HCT116 (cell line): ENCODE measurements at regions not wholly inside any gene's neighbourhood (a gene's known extent, or its start where the extent isn't known, plus 50 kb on each side); places are given as distances from the start of the nearest gene placed in this dataset.

Experiments
- ATAC-seq: fragments of 200-7000 bp; cut with Tn5 transposase; 2 replicates; pipeline ENCODE4 v1.9.1; 2020; ENCODE audit warnings: mild to moderate bottlenecking, moderate library complexity
- BruUV-seq: library from RNA; stranded (reverse); fragments of 400-500 nt; replicated peaks from 2 replicates; lab custom pipeline; 2021; lab: Mats Ljungman, UMichigan
- CTCF ChIA-PET: fragments of 300-600 bp; sonication (Branson Sonifier 250); formaldehyde crosslinking; loops from one replicate; lab custom pipeline; 2021; ENCODE audit warnings: antibody characterized with exemption; lab: Charles Lee
- POLR2A ChIA-PET: fragments of 300-600, 350-600 bp; sonication (Branson Sonifier 250); formaldehyde crosslinking; loops from one replicate; lab custom pipeline; 2021; ENCODE audit warnings: antibody characterized with exemption; lab: Charles Lee
- RAD21 ChIA-PET, 2 experiments: fragments of 300-600 bp; sonication (Branson Sonifier 250); formaldehyde crosslinking; loops; one replicate each; lab custom pipeline; 2023; ENCODE audit warnings: low total read pairs in 2 of 2; ENCODE audit not compliant: uncharacterized antibody in 2 of 2, unreplicated experiment in 2 of 2, low non-redundant PET in 1 of 2; lab: Charles Lee
- DNase-seq: peaks from one replicate; pipeline ENCODE4 v3.0.0-alpha.2; 2010; ENCODE audit warnings: low read depth, low spot score
- H2AFZ ChIP-seq: fragments of 200-600 bp; shearing (Covaris generic), sonication (generic); 2 replicates; pipeline ENCODE4 v1.6.1; 2017; ENCODE audit warnings: low read depth, mixed run types, mixed read lengths, antibody characterized with exemption, low read length; ENCODE audit not compliant: poor library complexity, severe bottlenecking
- H3K27ac ChIP-seq: 2 replicates; pipeline ENCODE4 v1.5.1; 2012; ENCODE audit warnings: low read depth, low read length
- H3K27me3 ChIP-seq: fragments of 200-600 bp; sonication (generic); 2 replicates; pipeline ENCODE4 v1.6.1; 2016; ENCODE audit warnings: mixed run types, low read length, mixed read lengths; ENCODE audit not compliant: insufficient read depth
- H3K36me3 ChIP-seq, 2 experiments: fragments of 200-500 bp in 1 of 2; fragments of 200-600 bp in 1 of 2; sonication (Bioruptor generic) in 1 of 2; sonication (generic) in 1 of 2; 2 replicates each; pipeline versions ENCODE4 v1.5.1 to v1.6.1; 2014 to 2016; ENCODE audit warnings: low read length in 2 of 2, inconsistent platforms in 1 of 2, mixed read lengths in 1 of 2, mixed run types in 1 of 2; ENCODE audit not compliant: insufficient read depth in 2 of 2, control insufficient read depth in 1 of 2
- H3K4me1 ChIP-seq, 2 experiments: fragments of 200-600 bp in 1 of 2; sonication (generic) in 1 of 2; 2 replicates each; pipeline versions ENCODE4 v1.5.1 to v1.6.1; 2012 to 2017; ENCODE audit warnings: low read length in 2 of 2, inconsistent platforms in 1 of 2, mild to moderate bottlenecking in 1 of 2, mixed read lengths in 1 of 2, mixed run types in 1 of 2, moderate library complexity in 1 of 2; ENCODE audit not compliant: insufficient read depth in 2 of 2, control insufficient read depth in 1 of 2
- H3K4me2 ChIP-seq: fragments of 200-600 bp; sonication (generic); 2 replicates; pipeline ENCODE4 v1.6.1; 2017; ENCODE audit warnings: mixed run types, low read length, mixed read lengths
- H3K4me3 ChIP-seq, 2 experiments: fragments of 200-600 bp in 1 of 2; sonication (generic) in 1 of 2; replicated peaks in 1 of 2; 2 replicates each; pipeline ENCODE4 v1.5.1; 2011 to 2016; ENCODE audit warnings: low read length in 2 of 2, control low read depth in 1 of 2, low read depth in 1 of 2, mild to moderate bottlenecking in 1 of 2, mixed read lengths in 1 of 2, mixed run types in 1 of 2
- H3K79me2 ChIP-seq: fragments of 200-600 bp; sonication (generic); 2 replicates; pipeline ENCODE4 v1.6.1; 2017; ENCODE audit warnings: mild to moderate bottlenecking, mixed run types, low read length, moderate library complexity, mixed read lengths; ENCODE audit not compliant: insufficient read depth
- H3K9ac ChIP-seq: fragments of 200-600 bp; sonication (generic); 2 replicates; pipeline ENCODE4 v1.6.1; 2016; ENCODE audit warnings: low read length, mixed read lengths
- H3K9me2 ChIP-seq: fragments of 200-600 bp; sonication (generic), shearing (Covaris generic); 2 replicates; pipeline ENCODE4 v1.6.1; 2017; ENCODE audit warnings: mixed run types, mild to moderate bottlenecking, moderate library complexity; ENCODE audit not compliant: insufficient read depth
- H3K9me3 ChIP-seq, 2 experiments: fragments of 200-500 bp in 1 of 2; fragments of 200-600 bp in 1 of 2; sonication (Bioruptor generic) in 1 of 2; sonication (generic) in 1 of 2; 2 replicates each; pipeline ENCODE4 v1.6.1; 2014 to 2017; ENCODE audit warnings: low read length in 2 of 2, mixed read lengths in 2 of 2, inconsistent platforms in 1 of 2, low read depth in 1 of 2, mild to moderate bottlenecking in 1 of 2, mixed run types in 1 of 2, moderate library complexity in 1 of 2; ENCODE audit not compliant: control insufficient read depth in 1 of 2, insufficient read depth in 1 of 2
- H4K20me1 ChIP-seq: fragments of 200-600 bp; sonication (generic), shearing (Covaris generic); 2 replicates; pipeline ENCODE4 v1.6.1; 2017; ENCODE audit warnings: mixed run types, mild to moderate bottlenecking, moderate library complexity; ENCODE audit not compliant: insufficient read depth
- CBX3 ChIP-seq: IDR thresholded peaks from 2 replicates; pipeline ENCODE4 v1.6.1; 2012; ENCODE audit warnings: low read depth
- CEBPB ChIP-seq: IDR thresholded peaks from 2 replicates; pipeline ENCODE4 v1.6.1; 2012; ENCODE audit warnings: low read depth
- CTCF ChIP-seq, 3 experiments: fragments of 200-600 bp in 1 of 3; sonication (generic) in 1 of 3; IDR thresholded peaks in 2 of 3; conservative IDR thresholded peaks in 1 of 3; 2 replicates each; pipeline ENCODE4 v1.5.1; 2012 to 2017; ENCODE audit warnings: low read depth in 2 of 3, low read length in 2 of 3, antibody characterized with exemption in 1 of 3, borderline replicate concordance in 1 of 3, control low read depth in 1 of 3, mild to moderate bottlenecking in 1 of 3, mixed read lengths in 1 of 3, mixed run types in 1 of 3, moderate library complexity in 1 of 3; ENCODE audit not compliant: insufficient read depth in 1 of 3
- EGR1 ChIP-seq: IDR thresholded peaks from 2 replicates; pipeline ENCODE4 v1.6.1; 2012; ENCODE audit warnings: low read depth
- EZH2phosphoT487 ChIP-seq: fragments of 200-600 bp; IDR thresholded peaks from 2 replicates; pipeline ENCODE4 v1.6.1; 2018; ENCODE audit warnings: antibody characterized with exemption, borderline replicate concordance
- POLR2AphosphoS5 ChIP-seq: IDR thresholded peaks from 2 replicates; pipeline ENCODE4 v1.6.1; 2011; ENCODE audit warnings: mild to moderate bottlenecking, low read depth, low read length, moderate library complexity
- SIN3A ChIP-seq: IDR thresholded peaks from 2 replicates; pipeline ENCODE4 v1.6.1; 2012; ENCODE audit warnings: low read depth
- SP1 ChIP-seq: IDR thresholded peaks from 2 replicates; pipeline ENCODE4 v1.6.1; 2012; ENCODE audit warnings: low read depth
- TCF7L2 ChIP-seq: IDR thresholded peaks from 2 replicates; pipeline ENCODE4 v1.7.0; 2011; ENCODE audit warnings: borderline replicate concordance, inconsistent platforms; ENCODE audit not compliant: insufficient read depth, insufficient read length; ENCODE audit errors: extremely low read depth
- YY1 ChIP-seq: IDR thresholded peaks from 2 replicates; pipeline ENCODE4 v1.6.1; 2011; ENCODE audit warnings: low read length, low read depth, moderate library complexity, mild to moderate bottlenecking; ENCODE audit not compliant: insufficient replicate concordance; ENCODE audit errors: extremely low read depth
- ZBTB33 ChIP-seq: IDR thresholded peaks from 2 replicates; pipeline ENCODE4 v1.6.1; 2011; ENCODE audit warnings: mild to moderate bottlenecking, low read length, moderate library complexity; ENCODE audit not compliant: insufficient replicate concordance; ENCODE audit errors: extremely low read depth
- ZFX ChIP-seq: fragments of 450-650 bp; IDR thresholded peaks from 2 replicates; pipeline ENCODE4 v1.6.1; 2017
- intact Hi-C: fragments of 100-400 bp; cut with micrococcal nuclease; formaldehyde crosslinking; loops from 2 replicates; pipeline ENCODE4 v1.10.0; 2022

GRCh38 chr2:83747141-83747540, 711.9 kb downstream of the SUCLG1 start:
- BruUV-seq, result no TSS peak
- no peaks in the 10 kb centered on the region for H4K20me1 ChIP-seq
- H3K4me3 ChIP-seq, result no peak overlapping the region
- H2AFZ ChIP-seq, result no peak overlapping the region
- H3K27ac ChIP-seq, result no peak overlapping the region
- intact Hi-C loops, result no loop called here
- H3K36me3 ChIP-seq, result no peaks in the 10 kb centered on the region
- TF ChIP-seq CTCF (IDR thresholded peaks at IDR 0.05 in 2 of 3, conservative IDR thresholded peaks at IDR 0.05 in 1 of 3; ENCODE audit: borderline replicate concordance in 1 of 3, insufficient read depth in 1 of 3, low read depth in 2 of 3, low read length in 2 of 3) (no peak), ZBTB33 (no peak), CBX3 (no peak), TCF7L2 (no peak), SP1 (no peak), SIN3A (no peak), ZFX (no peak), EZH2phosphoT487 (no peak), YY1 (no peak), EGR1 (no peak), CEBPB (no peak), POLR2AphosphoS5 (no peak)
- no peak overlapping the region for H3K9ac ChIP-seq
- ChIA-PET RAD21 (no interaction called here), POLR2A (no interaction called here), CTCF (no interaction called here)
- H3K9me3 ChIP-seq, result no peaks in the 10 kb centered on the region
- no peak for DNase-seq
- no peaks in the 10 kb centered on the region for H3K4me1 ChIP-seq
- ATAC-seq, result no peak
- no peaks in the 10 kb centered on the region for H3K9me2 ChIP-seq
- no peaks in the 10 kb centered on the region for H3K27me3 ChIP-seq
- H3K79me2 ChIP-seq, result no peaks in the 10 kb centered on the region
- H3K4me2 ChIP-seq, result no peak overlapping the region
